Tibial nerve (tissue), 4 donors: ENCODE measurements at regions not wholly inside any gene's neighbourhood (a gene's known extent, or its start where the extent isn't known, plus 50 kb on each side); places are given as distances from the start of the nearest gene placed in this dataset.

Experiments used
- DNase-seq, 2 donors: peaks; one replicate each; pipeline ENCODE4 v3.0.0-alpha.2; 2019; ENCODE audit warnings: low spot score in 2 of 2
- H3K27ac ChIP-seq, 4 donors: fragments of 200-600 bp; sonication (generic) in 3 of 4; one replicate each; pipeline ENCODE4 v1.5.1; 2017 to 2019; ENCODE audit warnings: mild to moderate bottlenecking in 1 of 4
- H3K27me3 ChIP-seq, 2 donors: fragments of 200-600 bp; sonication (generic) in 1 of 2; one replicate each; pipeline versions ENCODE4 v1.5.1 to v1.6.0; 2017 to 2019
- H3K36me3 ChIP-seq, 3 donors: fragments of 200-600 bp; sonication (generic); one replicate each; pipeline ENCODE4 v1.5.1; 2018 to 2019
- H3K4me1 ChIP-seq, 4 donors: fragments of 200-600 bp; sonication (generic) in 3 of 4; one replicate each; pipeline ENCODE4 v1.5.1; 2017 to 2019
- H3K4me3 ChIP-seq, 4 donors: fragments of 200-600 bp; sonication (generic) in 3 of 4; one replicate each; pipeline ENCODE4 v1.5.1; 2017 to 2019; ENCODE audit warnings: mild to moderate bottlenecking in 1 of 4, moderate library complexity in 1 of 4
- H3K9me3 ChIP-seq, 4 donors: fragments of 200-600 bp; sonication (generic) in 3 of 4; one replicate each; pipeline ENCODE4 v1.5.1; 2017 to 2019
- CTCF ChIP-seq, 5 experiments: fragments of 200-600 bp in 3 of 5; fragments of 450-650 bp in 2 of 5; sonication (generic) in 3 of 5; IDR thresholded peaks; one replicate each; pipeline ENCODE4 v1.5.1; 2016 to 2019; ENCODE audit warnings: antibody characterized with exemption in 5 of 5, mild to moderate bottlenecking in 3 of 5, moderate library complexity in 2 of 5
- EP300 ChIP-seq, 2 donors: sonication (generic); formaldehyde crosslinking; IDR thresholded peaks; one replicate each; pipeline ENCODE4 v1.6.1; 2017; ENCODE audit warnings: antibody characterized with exemption in 2 of 2, mild to moderate bottlenecking in 1 of 2
- POLR2A ChIP-seq, 2 donors: fragments of 450-650 bp; IDR thresholded peaks; one replicate each; pipeline ENCODE4 v1.6.1; 2017; ENCODE audit warnings: antibody characterized with exemption in 2 of 2, mild to moderate bottlenecking in 2 of 2, moderate library complexity in 2 of 2
- WGBS, 2 donors: methylation state at CpG; one replicate each; pipeline ENCODE4 v1.1.5; 2018; 5-methylcytosine and 5-hydroxymethylcytosine counted together

GRCh38 chr9:11915699-11916098 lies 777.5 kb upstream of the TYRP1 start:
- TF ChIP-seq CTCF (IDR thresholded peaks at IDR 0.05) (no peak), EP300 (IDR thresholded peaks at IDR 0.05) (no peak), POLR2A (IDR thresholded peaks at IDR 0.05) (no peak)
- DNase-seq, result no peak
- Histone ChIP-seq H3K27ac (no peak overlapping the region), H3K9me3 (no peaks in the 10 kb centered on the region), H3K4me1 (no peaks in the 10 kb centered on the region), H3K27me3 (no peaks in the 10 kb centered on the region), H3K4me3 (no peak overlapping the region), H3K36me3 (no peaks in the 10 kb centered on the region)
- WGBS, 2 donors, result 51 to 60% methylated on average over 2 of the region's 2 CpGs

- H3K4me1 ChIP-seq, result no peaks in the 10 kb centered on the region
- 94 to 97% methylated on average over 10 to 17 of the region's 17 CpGs for WGBS, 2 donors
- DNase-seq, result no peak
These were observed 764.3 kb upstream of the TYRP1 start for GRCh38 chr9:11928871-11929321.

GRCh38 chr9:11931109-11931508 lies 762.1 kb upstream of the TYRP1 start:
- Histone ChIP-seq H3K36me3 (no peaks in the 10 kb centered on the region), H3K9me3 (peaks cover 0 to 7% (median 0%) of the 10 kb centered on the region in 4 donors), H3K4me1 (no peaks in the 10 kb centered on the region), H3K27ac (no peak overlapping the region), H3K4me3 (no peak overlapping the region), H3K27me3 (no peaks in the 10 kb centered on the region)
- no peak for DNase-seq
- WGBS, 2 donors, result 84 to 86% methylated on average over 3 of the region's 3 CpGs
- TF ChIP-seq POLR2A (IDR thresholded peaks at IDR 0.05) (no peak), EP300 (IDR thresholded peaks at IDR 0.05) (no peak)

More at GRCh38 chr9:11928871-11929321, 764.3 kb upstream of the TYRP1 start:
- TF ChIP-seq POLR2A (IDR thresholded peaks at IDR 0.05) (no peak), EP300 (IDR thresholded peaks at IDR 0.05) (no peak), CTCF (IDR thresholded peaks at IDR 0.05) (no peak)
- no peaks in the 10 kb centered on the region for H3K27me3 ChIP-seq
- H3K4me3 ChIP-seq, result no peak overlapping the region
- peaks cover 0 to 7% (median 0%) of the 10 kb centered on the region in 4 donors for H3K9me3 ChIP-seq
- H3K27ac ChIP-seq, result no peak overlapping the region
- no peaks in the 10 kb centered on the region for H3K36me3 ChIP-seq

- 75 to 79% methylated on average over 3 of the region's 3 CpGs for WGBS, 2 donors
- DNase-seq, result no peak
- TF ChIP-seq CTCF (IDR thresholded peaks at IDR 0.05) (no peak), EP300 (IDR thresholded peaks at IDR 0.05) (no peak)
- H3K27me3 ChIP-seq, result no peaks in the 10 kb centered on the region
- H3K4me3 ChIP-seq, result no peak overlapping the region
- H3K4me1 ChIP-seq, result no peaks in the 10 kb centered on the region
- no peak overlapping the region for H3K27ac ChIP-seq
- H3K9me3 ChIP-seq, result peaks cover 0 to 7% (median 0%) of the 10 kb centered on the region in 4 donors
- H3K36me3 ChIP-seq, result no peaks in the 10 kb centered on the region
These were observed 761.4 kb upstream of the TYRP1 start for GRCh38 chr9:11931751-11932150.

GRCh38 chr9:11933926-11934325 lies 759.3 kb upstream of the TYRP1 start:
- Histone ChIP-seq H3K27ac (no peak overlapping the region), H3K9me3 (peaks cover 0 to 4% (median 0%) of the 10 kb centered on the region in 4 donors), H3K4me1 (no peaks in the 10 kb centered on the region), H3K27me3 (no peaks in the 10 kb centered on the region), H3K4me3 (no peak overlapping the region), H3K36me3 (no peaks in the 10 kb centered on the region)
- TF ChIP-seq EP300 (IDR thresholded peaks at IDR 0.05) (no peak), CTCF (IDR thresholded peaks at IDR 0.05) (no peak), POLR2A (IDR thresholded peaks at IDR 0.05) (no peak)
- DNase-seq, result no peak

- WGBS, 2 donors, result 79 to 81% methylated on average over 1 of the region's 1 CpG
- Histone ChIP-seq H3K27ac (no peak overlapping the region), H3K9me3 (peaks cover 0 to 6% (median 0%) of the 10 kb centered on the region in 4 donors), H3K4me1 (no peaks in the 10 kb centered on the region), H3K27me3 (no peaks in the 10 kb centered on the region), H3K36me3 (no peaks in the 10 kb centered on the region), H3K4me3 (no peak overlapping the region)
- TF ChIP-seq POLR2A (IDR thresholded peaks at IDR 0.05) (no peak), CTCF (IDR thresholded peaks at IDR 0.05) (no peak)
- DNase-seq, result no peak
These were observed 746.7 kb upstream of the TYRP1 start for GRCh38 chr9:11946531-11946930.
